ENCODE measurements at regions not wholly inside any gene's neighbourhood (a gene's known extent, or its start where the extent isn't known, plus 50 kb on each side); places are given as distances from the start of the nearest gene placed in this dataset.

DNA sequence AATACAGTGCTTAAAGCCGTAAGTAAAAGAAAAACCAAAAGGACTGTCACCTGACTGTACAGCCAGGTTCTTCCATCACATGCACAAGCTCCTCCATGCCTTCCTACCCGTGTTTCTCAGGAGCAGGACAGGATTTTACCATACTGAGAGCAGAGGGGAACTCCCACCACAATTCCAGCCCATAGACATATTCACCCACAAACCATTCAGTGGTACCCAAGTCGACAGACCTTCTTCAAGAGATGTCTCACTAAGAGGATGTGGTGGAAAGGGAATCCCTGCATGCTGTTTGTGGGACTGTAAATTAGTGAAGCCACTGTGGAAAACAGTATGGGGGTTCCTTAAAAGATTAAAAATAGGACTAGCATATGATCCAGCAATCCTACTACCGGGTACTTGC lies 66.9 kb upstream of the DOCK9 start:
- ATAC-seq: peak; percentile 54
- H3K27me3 Mint-ChIP-seq: no peaks in the 10 kb centered on the region
- no peak for DNase-seq
- H3K27ac Mint-ChIP-seq: no peak overlapping the region
- H3K4me1 Mint-ChIP-seq: peaks cover 94% of the 10 kb centered on the region
- no peaks in the 10 kb centered on the region for H3K9me3 Mint-ChIP-seq
- peak overlapping the region; percentile 1 to 48 for H3K4me3 Mint-ChIP-seq

DNA sequence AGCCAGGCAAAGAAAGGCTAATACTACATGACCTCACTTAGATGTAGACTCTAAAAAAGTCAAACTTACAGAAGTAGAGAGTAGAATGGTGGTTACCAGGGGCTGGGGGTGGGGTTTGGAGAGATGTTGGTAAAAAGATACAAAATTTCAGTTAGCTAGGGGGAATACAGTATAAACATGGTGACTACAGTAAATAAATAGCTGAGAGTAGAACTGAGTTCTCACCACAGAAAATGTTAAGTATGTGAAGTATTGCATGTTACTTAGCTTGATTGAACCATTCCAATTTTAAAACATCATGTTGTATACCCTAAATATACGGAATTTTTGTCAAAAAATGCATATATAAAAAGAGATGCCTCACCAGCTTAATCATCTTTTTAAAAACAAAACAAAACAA lies 67.5 kb upstream of the DOCK9 start:
- H3K27me3 Mint-ChIP-seq: no peaks in the 10 kb centered on the region
- ATAC-seq (no peak), DNase-seq (no peak)
- peak overlapping the region in 1 of 2 donors; percentile 75 for H3K27ac Mint-ChIP-seq
- peaks cover 100% of the 10 kb centered on the region for H3K4me1 Mint-ChIP-seq
- H3K4me3 Mint-ChIP-seq: peak overlapping the region; percentile 48 to 71
- no peaks in the 10 kb centered on the region for H3K9me3 Mint-ChIP-seq

GRCh38 chr13:99046851-99047250 lies 69.0 kb upstream of the DOCK9 start:
- Mint-ChIP-seq H3K27me3 (no peaks in the 10 kb centered on the region), H3K4me1 (peaks cover 100% of the 10 kb centered on the region), H3K4me3 (peak overlapping the region; percentile 23 to 71), H3K27ac (peak overlapping the region in 1 of 2 donors; percentile 8), H3K9me3 (no peaks in the 10 kb centered on the region)
- ATAC-seq (no peak), DNase-seq (no peak)

DNA sequence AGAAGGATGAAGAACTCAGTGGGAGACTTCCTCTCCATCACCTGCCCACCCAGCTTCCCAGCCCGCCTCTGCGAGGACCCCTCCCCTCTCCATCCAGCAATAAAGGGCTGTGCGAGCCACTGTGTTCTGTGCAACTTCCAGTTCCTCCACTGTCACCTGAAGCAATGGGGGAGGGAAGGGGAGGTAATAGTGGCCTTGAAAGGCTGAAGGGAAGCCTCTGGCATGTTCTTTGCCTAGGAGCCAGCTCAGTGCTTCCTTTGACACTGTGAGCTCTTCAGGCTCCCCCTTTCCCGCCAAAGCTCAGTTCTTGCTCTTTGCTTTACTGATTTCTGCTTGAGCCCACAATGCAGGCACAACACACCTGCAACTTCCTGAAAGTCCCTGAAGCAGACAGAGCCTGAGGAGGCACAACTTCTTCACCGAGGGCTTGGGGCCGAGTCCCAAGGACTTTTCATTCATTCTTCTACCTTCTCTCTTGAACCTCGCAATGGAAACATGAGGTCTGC lies 73.2 kb upstream of the DOCK9 start:
- no peaks in the 10 kb centered on the region for H3K9me3 Mint-ChIP-seq
- peak overlapping the region; percentile 39 to 78 for H3K4me3 Mint-ChIP-seq
- ATAC-seq: no peak
- peaks cover 96% of the 10 kb centered on the region for H3K4me1 Mint-ChIP-seq
- H3K27me3 Mint-ChIP-seq: no peaks in the 10 kb centered on the region
- no peak for DNase-seq
- peak overlapping the region; percentile 2 to 79 for H3K27ac Mint-ChIP-seq

DNA sequence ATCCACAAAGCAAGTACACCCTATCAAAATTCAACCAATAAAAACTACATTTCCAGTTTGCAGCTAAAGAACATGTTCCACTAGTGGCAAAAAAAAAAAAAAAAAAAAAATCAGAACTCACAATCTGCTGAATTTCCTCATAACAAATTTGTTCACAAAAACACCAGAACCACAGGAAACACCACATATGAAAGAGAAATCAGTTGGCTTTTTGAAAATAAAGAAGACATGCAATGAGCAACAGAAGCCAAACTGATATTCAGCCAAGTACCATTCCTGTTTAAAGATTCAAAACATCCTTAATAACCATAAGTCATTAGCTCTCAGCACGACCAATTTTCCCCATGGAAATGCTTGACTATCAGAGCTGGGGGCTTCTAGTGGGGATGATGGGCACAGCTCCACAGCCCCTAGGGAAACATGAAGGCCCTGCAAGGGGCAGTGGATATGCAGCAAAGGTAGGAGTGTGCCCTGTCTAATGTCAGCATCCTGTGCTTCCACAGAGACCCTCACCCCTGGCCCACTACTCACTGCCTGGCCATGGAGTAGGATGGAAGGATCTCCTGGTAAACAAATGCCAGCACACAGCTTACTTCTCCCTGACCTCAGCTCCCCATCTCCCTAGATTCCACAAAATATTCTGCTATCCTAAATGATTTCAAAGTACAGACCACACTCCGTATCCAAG lies 74.0 kb upstream of the DOCK9 start:
- Mint-ChIP-seq H3K27me3 (no peaks in the 10 kb centered on the region), H3K4me3 (peak overlapping the region; percentile 39 to 78), H3K9me3 (no peaks in the 10 kb centered on the region), H3K27ac (peak overlapping the region in 1 of 2 donors; percentile 91), H3K4me1 (peaks cover 93% of the 10 kb centered on the region)
- ATAC-seq: peak; percentile 58
- DNase-seq: no peak

- peak overlapping the region in 1 of 2 donors; percentile 60 for H3K27ac Mint-ChIP-seq
- DNase-seq (no peak), ATAC-seq (peak; percentile 50)
- H3K4me3 Mint-ChIP-seq: peak overlapping the region; percentile 21 to 51
- no peaks in the 10 kb centered on the region for H3K27me3 Mint-ChIP-seq
- H3K9me3 Mint-ChIP-seq: no peaks in the 10 kb centered on the region
- peaks cover 81% of the 10 kb centered on the region for H3K4me1 Mint-ChIP-seq
These were observed 75.9 kb upstream of the DOCK9 start for GRCh38 chr13:99053636-99054233.

- Mint-ChIP-seq H3K27ac (peak overlapping the region in 1 of 2 donors; percentile 30), H3K27me3 (no peaks in the 10 kb centered on the region), H3K4me3 (peak overlapping the region; percentile 66 to 71), H3K9me3 (no peaks in the 10 kb centered on the region), H3K4me1 (peaks cover 75% of the 10 kb centered on the region)
- ATAC-seq (no peak), DNase-seq (no peak)
These were observed 77.4 kb upstream of the DOCK9 start for GRCh38 chr13:99055281-99055680.

- H3K4me3 Mint-ChIP-seq: no peak overlapping the region
These were observed 77.9 kb upstream of the DOCK9 start for GRCh38 chr13:99055735-99056134.

DNA sequence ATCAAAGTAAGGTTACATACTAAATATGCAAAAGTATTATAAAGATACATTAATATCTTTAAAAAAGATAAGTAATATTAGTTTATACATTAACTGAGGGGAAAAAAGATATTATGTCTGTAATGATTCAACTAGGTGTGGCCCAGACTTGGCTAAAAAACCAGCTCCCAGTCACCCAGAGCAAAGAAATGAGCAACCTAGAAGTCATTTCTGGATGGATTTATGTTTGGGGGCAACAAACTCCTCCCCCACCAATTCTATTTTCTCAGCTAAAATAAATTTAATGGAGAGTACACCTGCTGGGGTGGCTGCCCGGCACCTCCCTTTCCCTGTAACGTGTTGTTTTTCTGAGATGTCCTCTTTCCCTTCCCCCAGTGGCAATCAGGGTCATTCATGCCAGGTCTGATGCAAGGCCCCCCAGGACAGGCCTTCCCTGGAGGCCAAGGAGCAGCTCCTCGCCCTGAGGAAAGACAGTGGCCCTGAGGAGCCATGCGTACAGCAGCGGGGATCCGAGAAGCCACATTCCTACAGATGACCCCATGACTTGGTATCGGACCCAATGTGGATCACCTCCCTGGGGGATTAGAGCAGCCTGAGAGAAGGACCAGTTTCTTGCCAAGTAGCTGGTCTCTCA lies 78.6 kb upstream of the DOCK9 start:
- Mint-ChIP-seq H3K4me1 (peaks cover 66% of the 10 kb centered on the region), H3K27ac (no peak overlapping the region), H3K9me3 (no peaks in the 10 kb centered on the region), H3K4me3 (no peak overlapping the region), H3K27me3 (no peaks in the 10 kb centered on the region)
- DNase-seq: no peak
- no peak for ATAC-seq

More at GRCh38 chr13:99055735-99056134, 77.9 kb upstream of the DOCK9 start:
- ATAC-seq (no peak), DNase-seq (no peak)
- peaks cover 71% of the 10 kb centered on the region for H3K4me1 Mint-ChIP-seq
- no peaks in the 10 kb centered on the region for H3K9me3 Mint-ChIP-seq
- H3K27ac Mint-ChIP-seq: no peak overlapping the region
- H3K27me3 Mint-ChIP-seq: no peaks in the 10 kb centered on the region

GRCh38 chr13:99057310-99057975 lies 79.6 kb upstream of the DOCK9 start:
- H3K4me3 Mint-ChIP-seq: no peak overlapping the region
- H3K9me3 Mint-ChIP-seq: no peaks in the 10 kb centered on the region
- no peaks in the 10 kb centered on the region for H3K27me3 Mint-ChIP-seq
- H3K27ac Mint-ChIP-seq: no peak overlapping the region
- no peak for DNase-seq
- H3K4me1 Mint-ChIP-seq: peaks cover 64% of the 10 kb centered on the region
- no peak for ATAC-seq

DNA sequence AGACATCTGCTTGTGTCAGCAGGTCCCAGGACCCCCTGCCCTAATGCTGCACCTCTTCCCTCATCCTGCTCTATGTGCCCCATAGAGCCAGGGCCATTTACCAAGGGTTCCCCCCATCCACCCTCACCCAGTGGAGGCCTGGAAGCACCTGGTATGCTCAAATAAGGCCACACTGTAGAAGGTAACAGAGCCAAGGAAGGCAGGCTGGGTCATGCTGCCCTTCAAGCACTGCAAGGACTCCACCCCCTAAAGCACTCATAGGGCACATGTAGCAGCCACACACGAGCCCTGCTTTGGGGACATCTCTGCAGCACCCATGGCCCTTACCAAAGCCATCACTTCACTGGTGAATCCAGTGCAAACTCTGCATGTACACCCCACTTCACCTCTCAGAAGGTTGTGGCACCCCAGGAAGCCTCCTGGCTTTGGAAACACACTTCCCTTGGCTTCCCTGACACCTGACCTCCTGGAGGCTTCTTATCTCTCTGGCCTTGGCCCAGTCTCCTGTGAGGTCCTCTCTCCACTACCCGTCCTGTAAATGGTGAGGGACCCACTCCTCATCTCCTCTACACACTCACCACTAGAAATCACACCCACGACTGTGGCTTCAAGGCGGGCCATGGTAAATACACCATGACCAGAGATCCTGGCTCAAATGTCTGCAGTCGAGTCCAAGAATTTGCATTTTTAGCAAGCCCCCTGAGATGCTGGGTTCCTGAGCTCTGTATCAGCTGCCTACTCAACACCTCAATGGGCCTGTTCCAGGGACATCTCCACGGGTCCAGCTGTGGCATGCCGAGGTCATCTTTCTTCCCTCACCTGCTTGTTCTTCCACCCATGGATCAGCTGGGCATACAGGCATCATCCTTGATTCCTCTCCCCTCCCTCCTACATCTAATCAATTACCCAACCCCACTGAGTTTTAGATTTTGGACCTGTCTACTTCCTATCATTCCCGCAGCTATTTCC lies 80.9 kb upstream of the DOCK9 start:
- H3K4me3 Mint-ChIP-seq: no peak overlapping the region
- no peaks in the 10 kb centered on the region for H3K27me3 Mint-ChIP-seq
- DNase-seq (no peak), ATAC-seq (peak; percentile 40)
- peaks cover 64% of the 10 kb centered on the region for H3K4me1 Mint-ChIP-seq
- no peaks in the 10 kb centered on the region for H3K9me3 Mint-ChIP-seq
- no peak overlapping the region for H3K27ac Mint-ChIP-seq

DNA sequence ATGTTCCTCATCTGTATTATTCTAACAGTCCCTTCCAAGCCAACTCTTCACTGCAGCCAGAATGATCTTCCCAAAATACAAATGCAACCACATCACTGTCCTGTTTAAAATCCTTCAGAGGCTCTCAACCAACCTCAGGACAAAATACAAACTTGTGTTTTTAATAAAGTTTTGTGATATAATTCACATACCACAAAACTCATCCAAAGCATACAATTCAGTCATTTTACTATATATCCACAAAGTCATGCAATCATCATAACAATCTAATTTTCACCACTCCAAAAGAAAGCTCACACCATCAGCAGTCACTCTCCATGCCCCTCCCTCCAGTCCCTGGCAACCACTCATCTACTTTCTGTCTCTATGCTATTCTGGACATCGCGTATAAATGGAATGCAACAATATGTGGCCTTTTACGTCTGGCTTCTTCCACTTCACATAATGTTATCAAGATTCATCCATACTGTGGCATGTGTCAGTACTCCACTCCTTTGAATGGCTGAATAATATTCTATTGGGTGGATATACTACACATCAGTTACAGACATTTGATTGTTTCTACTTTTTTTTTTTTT lies 81.7 kb upstream of the DOCK9 start:
- no peaks in the 10 kb centered on the region for H3K27me3 Mint-ChIP-seq
- DNase-seq: no peak
- no peaks in the 10 kb centered on the region for H3K9me3 Mint-ChIP-seq
- ATAC-seq: no peak
- peaks cover 64% of the 10 kb centered on the region for H3K4me1 Mint-ChIP-seq
- H3K27ac Mint-ChIP-seq: no peak overlapping the region
- no peak overlapping the region for H3K4me3 Mint-ChIP-seq

GRCh38 chr13:99061411-99061810 lies 83.5 kb upstream of the DOCK9 start:
- H3K4me1 Mint-ChIP-seq: peaks cover 69% of the 10 kb centered on the region
- DNase-seq (no peak), ATAC-seq (no peak)
- H3K9me3 Mint-ChIP-seq: no peaks in the 10 kb centered on the region
- no peak overlapping the region for H3K27ac Mint-ChIP-seq
- no peak overlapping the region for H3K4me3 Mint-ChIP-seq
- H3K27me3 Mint-ChIP-seq: no peaks in the 10 kb centered on the region

- Mint-ChIP-seq H3K9me3 (no peaks in the 10 kb centered on the region), H3K4me1 (peaks cover 76% of the 10 kb centered on the region), H3K27me3 (no peaks in the 10 kb centered on the region), H3K4me3 (no peak overlapping the region), H3K27ac (no peak overlapping the region)
- ATAC-seq: no peak
- DNase-seq: no peak
These were observed 84.7 kb upstream of the DOCK9 start for GRCh38 chr13:99062593-99062992.
